K562 (cell line): ENCODE measurements at regions not wholly inside any gene's neighbourhood (a gene's known extent, or its start where the extent isn't known, plus 50 kb on each side); places are given as distances from the start of the nearest gene placed in this dataset.

ENCODE experiments used
- ATAC-seq: fragments of 200-7000 bp; cut with Tn5 transposase; 3 replicates; pipeline ENCODE4 v1.9.1; 2020; ENCODE audit warnings: moderate library complexity
- BruUV-seq: library from RNA; stranded (reverse); fragments of 400-500 nt; replicated peaks from 2 replicates; lab custom pipeline; 2021; lab: Mats Ljungman, UMichigan
- CTCF ChIA-PET: fragments of 300-600 bp; formaldehyde crosslinking; extraction: SDS; loops from one replicate; lab custom pipeline; 2021; ENCODE audit warnings: low intra/inter-chr PET ratio; lab: Yijun Ruan, JAX
- POLR2A ChIA-PET: fragments of 300-600, 350-650 bp; sonication (Branson Sonifier 250); formaldehyde crosslinking; extraction: SDS; loops from one replicate; lab custom pipeline; 2021; ENCODE audit warnings: antibody characterized with exemption, inconsistent platforms; lab: Yijun Ruan, JAX
- DNase-seq, 4 experiments: peaks; one replicate each; pipeline versions ENCODE4 v3.0.0 to v3.0.0-alpha.2; 2011 to 2018; ENCODE audit warnings: low spot score in 3 of 4, mixed read lengths in 3 of 4; ENCODE audit errors: extremely low read depth in 1 of 4
- FAIRE-seq: peaks from 2 replicates; lab custom pipeline; 2011; peaks lifted over from hg19 to GRCh38; lab: Jason Lieb, UNC
- H2AFZ ChIP-seq: 2 replicates; pipeline ENCODE4 v1.6.0; 2011; ENCODE audit warnings: low read depth, low read length, control low read depth, inconsistent platforms
- H3K27ac ChIP-seq: fragments of 200-600 bp; 3 replicates; pipeline ENCODE4 v1.8.0; 2011; ENCODE audit warnings: low read depth, mild to moderate bottlenecking, control low read depth, inconsistent platforms, low read length, moderate library complexity, mixed read lengths; ENCODE audit errors: extremely low read depth
- H3K27me3 ChIP-seq, 2 experiments: fragments of 300-600 bp in 1 of 2; 2 replicates in 1 of 2; 3 replicates in 1 of 2; pipeline versions ENCODE4 v1.6.0 to v1.8.0; 2011; ENCODE audit warnings: inconsistent platforms in 2 of 2, low read length in 2 of 2, mild to moderate bottlenecking in 1 of 2, mixed read lengths in 1 of 2, moderate library complexity in 1 of 2; ENCODE audit not compliant: control insufficient read depth in 2 of 2, insufficient read depth in 2 of 2
- H3K36me3 ChIP-seq: fragments of 300-600 bp; 3 replicates; pipeline ENCODE4 v1.8.0; 2011; ENCODE audit warnings: mild to moderate bottlenecking, low read length, inconsistent platforms; ENCODE audit not compliant: control insufficient read depth, insufficient read depth
- H3K4me1 ChIP-seq, 2 experiments: fragments of 200-600 bp in 1 of 2; replicated peaks in 1 of 2; 2 replicates in 1 of 2; 3 replicates in 1 of 2; pipeline versions ENCODE4 v1.5.1 to v1.8.0; 2011; ENCODE audit warnings: inconsistent platforms in 2 of 2, low read length in 2 of 2, mild to moderate bottlenecking in 1 of 2, mixed read lengths in 1 of 2, moderate library complexity in 1 of 2; ENCODE audit not compliant: control insufficient read depth in 2 of 2, insufficient read depth in 2 of 2
- H3K4me2 ChIP-seq: 2 replicates; pipeline ENCODE4 v1.6.1; 2011; ENCODE audit warnings: low read length, control low read depth, inconsistent platforms, mixed read lengths; ENCODE audit not compliant: insufficient read depth
- H3K4me3 ChIP-seq: fragments of 200-600 bp; sonication (generic), shearing (Covaris generic); 2 replicates; pipeline ENCODE4 v1.5.1; 2016; ENCODE audit warnings: control low read depth, inconsistent platforms
- H3K79me2 ChIP-seq: fragments of 200-600 bp; 3 replicates; pipeline ENCODE4 v1.8.0; 2011; ENCODE audit warnings: low read length, inconsistent platforms; ENCODE audit not compliant: control insufficient read depth, insufficient read depth
- H3K9ac ChIP-seq, 2 experiments: 2 replicates each; pipeline versions ENCODE4 v1.6.0 to v1.6.1; 2011; ENCODE audit warnings: low read depth in 2 of 2, low read length in 2 of 2, control low read depth in 1 of 2, inconsistent platforms in 1 of 2, mild to moderate bottlenecking in 1 of 2, mixed read lengths in 1 of 2; ENCODE audit not compliant: insufficient read depth in 1 of 2
- H3K9me1 ChIP-seq: one replicate; pipeline ENCODE4 v1.6.0; 2011; ENCODE audit warnings: inconsistent platforms, mild to moderate bottlenecking, low read length, moderate library complexity; ENCODE audit not compliant: control insufficient read depth, insufficient read depth
- H3K9me3 ChIP-seq: replicated peaks from 2 replicates; pipeline ENCODE4 v1.5.1; 2011; ENCODE audit warnings: low read depth, low read length, inconsistent platforms; ENCODE audit not compliant: control insufficient read depth, insufficient read depth
- H4K20me1 ChIP-seq: replicated peaks from 2 replicates; pipeline ENCODE4 v1.6.1; 2011; ENCODE audit warnings: low read length, inconsistent platforms, mixed read lengths; ENCODE audit not compliant: control insufficient read depth, insufficient read depth
- ESRRB ChIP-seq: fragments of 250-450 bp; sonication (Bioruptor Pico); IDR thresholded peaks from 2 replicates; pipeline ENCODE4 v1.5.0; 2020; ENCODE audit warnings: mild to moderate bottlenecking, moderate library complexity, borderline replicate concordance
- ETV5 ChIP-seq: sonication (generic); formaldehyde crosslinking; IDR thresholded peaks from 2 replicates; pipeline ENCODE4 v1.4.0; 2020; ENCODE audit warnings: low read depth, mild to moderate bottlenecking, missing genetic modification reagents
- HOMEZ ChIP-seq: fragments of 250-450 bp; sonication (Bioruptor Pico); IDR thresholded peaks from 2 replicates; pipeline ENCODE4 v1.4.0; 2020; ENCODE audit warnings: mild to moderate bottlenecking, moderate library complexity
- NELFE ChIP-seq: IDR thresholded peaks from 2 replicates; pipeline ENCODE4 v1.6.1; 2011; ENCODE audit warnings: mild to moderate bottlenecking; ENCODE audit not compliant: insufficient read depth, insufficient read length
- POLR3A ChIP-seq: IDR thresholded peaks from 2 replicates; pipeline ENCODE4 v1.6.1; 2011; ENCODE audit warnings: borderline replicate concordance, mild to moderate bottlenecking, moderate library complexity; ENCODE audit not compliant: insufficient read length, insufficient read depth; ENCODE audit errors: extremely low read depth
- RNF2 ChIP-seq: sonication (generic); IDR thresholded peaks from 2 replicates; pipeline ENCODE4 v1.6.1; 2016
- SNRNP70 ChIP-seq: fragments of 200-400 bp; formaldehyde crosslinking; optimal IDR thresholded peaks from 2 replicates; pipeline ENCODE3; 2017; ENCODE audit warnings: low read depth, low read length
- TFAP4 ChIP-seq: sonication (generic); formaldehyde crosslinking; IDR thresholded peaks from 2 replicates; pipeline ENCODE4 v1.8.0; 2022; ENCODE audit warnings: missing genetic modification reagents, mild to moderate bottlenecking, moderate library complexity, borderline replicate concordance
- THRA ChIP-seq: fragments of 450-650 bp; IDR thresholded peaks from 2 replicates; pipeline ENCODE4 v1.6.1; 2017; ENCODE audit warnings: mild to moderate bottlenecking, moderate library complexity
- ZNF3 ChIP-seq: fragments of 250-450 bp; sonication (Bioruptor Pico); IDR thresholded peaks from 2 replicates; pipeline ENCODE4 v1.5.0; 2021; ENCODE audit warnings: mild to moderate bottlenecking, moderate library complexity
- ZNF324 ChIP-seq: fragments of 250-450 bp; sonication (Bioruptor Pico); IDR thresholded peaks from 2 replicates; pipeline ENCODE4 v1.4.0; 2020; ENCODE audit warnings: mild to moderate bottlenecking
- WGBS: fragments of 100-300 bp; shearing (Covaris generic); methylation state at CpG from one replicate; pipeline ENCODE4 v1.1.6; 2016; ENCODE audit warnings: low coverage, mixed read lengths; ENCODE audit not compliant: insufficient coverage; ENCODE audit errors: missing lambda C conversion rate; 5-methylcytosine and 5-hydroxymethylcytosine counted together
- in situ Hi-C: fragments of 300-500 bp; cut with MboI; formaldehyde crosslinking; loops from 4 replicates; pipeline ENCODE4 v1.15.0; 2018; ENCODE audit warnings: inconsistent platforms, mixed read lengths
- intact Hi-C: fragments of 100-400 bp; cut with micrococcal nuclease; formaldehyde crosslinking; loops from 2 replicates; pipeline ENCODE4 v1.14.2; 2022
- TF ChIP-seq, protein P1 (sequence below): fragments of 450-650 bp; IDR thresholded peaks from 2 replicates; pipeline ENCODE4 v1.7.1; 2018; ENCODE audit warnings: mild to moderate bottlenecking, low read depth; ENCODE audit not compliant: partially characterized antibody

GRCh38 chr5:4203146-4203545, 607.5 kb downstream of the IRX1 start (continued):
- TF ChIP-seq TFAP4 (no peak), POLR3A (no peak)

DNA sequence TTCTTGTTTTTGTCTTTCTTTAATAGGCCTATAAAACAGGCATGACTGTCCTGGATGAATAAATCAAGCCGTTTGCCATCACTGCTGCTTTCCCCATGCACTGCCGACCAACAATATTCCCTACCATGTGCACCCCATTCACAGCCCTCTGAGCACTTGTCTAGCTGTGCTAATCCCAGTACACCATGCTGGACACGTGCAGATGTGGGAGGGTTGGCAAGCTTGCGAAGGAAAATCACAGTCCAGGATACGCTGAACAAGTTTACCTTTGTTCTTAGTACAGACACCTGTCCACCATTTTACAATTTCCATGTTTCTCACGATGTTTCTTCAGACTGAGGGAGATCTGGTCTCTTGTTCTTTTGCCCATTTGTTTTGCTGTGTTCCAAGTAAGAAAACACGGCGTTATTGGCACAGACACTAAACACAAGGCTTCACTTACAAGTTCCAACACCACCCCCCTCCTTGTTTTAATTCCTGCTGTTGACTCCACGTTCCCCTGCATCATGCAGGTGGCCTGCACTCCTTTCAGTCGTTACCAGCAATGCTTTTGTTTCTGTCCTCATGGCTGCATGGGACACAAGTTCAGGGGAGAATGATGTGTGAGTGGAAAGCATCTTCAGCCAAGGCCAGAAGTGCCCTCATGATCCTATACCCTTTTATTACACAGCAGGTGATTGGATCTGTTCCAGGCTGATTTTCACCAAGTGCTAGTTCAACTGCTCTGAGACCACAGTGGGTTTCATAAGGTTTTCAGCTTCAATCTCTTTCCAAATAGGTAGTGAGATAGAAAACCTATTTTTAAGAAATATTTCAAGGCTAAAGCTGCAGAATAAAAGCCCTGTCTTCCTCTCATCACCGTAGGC, 608.9 kb downstream of the IRX1 start:
- in situ Hi-C loops: no loop called here
- H3K36me3 ChIP-seq: no peaks in the 10 kb centered on the region
- no peaks in the 10 kb centered on the region for H3K9me3 ChIP-seq
- FAIRE-seq (no peak), ATAC-seq (no peak), DNase-seq (no peak)
- POLR2A ChIA-PET: no interaction called here
- H2AFZ ChIP-seq: no peak overlapping the region
- no peak overlapping the region for H3K4me3 ChIP-seq
- H4K20me1 ChIP-seq: no peaks in the 10 kb centered on the region
- TF ChIP-seq, protein P1, sequence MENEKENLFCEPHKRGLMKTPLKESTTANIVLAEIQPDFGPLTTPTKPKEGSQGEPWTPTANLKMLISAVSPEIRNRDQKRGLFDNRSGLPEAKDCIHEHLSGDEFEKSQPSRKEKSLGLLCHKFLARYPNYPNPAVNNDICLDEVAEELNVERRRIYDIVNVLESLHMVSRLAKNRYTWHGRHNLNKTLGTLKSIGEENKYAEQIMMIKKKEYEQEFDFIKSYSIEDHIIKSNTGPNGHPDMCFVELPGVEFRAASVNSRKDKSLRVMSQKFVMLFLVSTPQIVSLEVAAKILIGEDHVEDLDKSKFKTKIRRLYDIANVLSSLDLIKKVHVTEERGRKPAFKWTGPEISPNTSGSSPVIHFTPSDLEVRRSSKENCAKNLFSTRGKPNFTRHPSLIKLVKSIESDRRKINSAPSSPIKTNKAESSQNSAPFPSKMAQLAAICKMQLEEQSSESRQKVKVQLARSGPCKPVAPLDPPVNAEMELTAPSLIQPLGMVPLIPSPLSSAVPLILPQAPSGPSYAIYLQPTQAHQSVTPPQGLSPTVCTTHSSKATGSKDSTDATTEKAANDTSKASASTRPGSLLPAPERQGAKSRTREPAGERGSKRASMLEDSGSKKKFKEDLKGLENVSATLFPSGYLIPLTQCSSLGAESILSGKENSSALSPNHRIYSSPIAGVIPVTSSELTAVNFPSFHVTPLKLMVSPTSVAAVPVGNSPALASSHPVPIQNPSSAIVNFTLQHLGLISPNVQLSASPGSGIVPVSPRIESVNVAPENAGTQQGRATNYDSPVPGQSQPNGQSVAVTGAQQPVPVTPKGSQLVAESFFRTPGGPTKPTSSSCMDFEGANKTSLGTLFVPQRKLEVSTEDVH: no peak
- TF ChIP-seq HOMEZ (no peak), ZNF324 (no peak), RNF2 (no peak), NELFE (no peak), ZNF3 (CRISPR knock-in tag) (no peak), ETV5 (CRISPR knock-in tag) (no peak), ESRRB (no peak), THRA (no peak), SNRNP70 (no peak)
- WGBS: under 1% methylated on average over 11 of the region's 11 CpGs
- H3K27ac ChIP-seq: no peak overlapping the region
- H3K9me1 ChIP-seq: no peaks in the 10 kb centered on the region
- intact Hi-C loops: no loop called here
- CTCF ChIA-PET: no interaction called here
- H3K4me2 ChIP-seq: no peak overlapping the region
- no peak overlapping the region for H3K9ac ChIP-seq
- H3K27me3 ChIP-seq: no peaks in the 10 kb centered on the region
- H3K79me2 ChIP-seq: no peaks in the 10 kb centered on the region
- no TSS peak for BruUV-seq
- no peaks in the 10 kb centered on the region for H3K4me1 ChIP-seq
